HG02588 (cell line): ENCODE measurements at regions not wholly inside any gene's neighbourhood (a gene's known extent, or its start where the extent isn't known, plus 50 kb on each side); places are given as distances from the start of the nearest gene placed in this dataset.
"Not testable (repeated sequence)": the region's sequence is repeated elsewhere in the genome, so short reads cannot be mapped to it uniquely, and the experiment has no call there.

Source experiments
- ATAC-seq: cut with Tn5 transposase; IDR thresholded peaks from one replicate; pipeline ENCODE4 v1.9.1; 2021; ENCODE audit warnings: mild to moderate bottlenecking, moderate library complexity; ENCODE audit not compliant: unreplicated experiment

- no peak for ATAC-seq
Observed at GRCh38 chr20:26134606-26135005, 438.0 kb upstream of the ZNF337 start.

GRCh38 chr20:26133794-26134193, 437.1 kb upstream of the ZNF337 start:
- ATAC-seq = not testable (repeated sequence)

GRCh38 chr20:26120920-26121319, 424.3 kb upstream of the ZNF337 start:
- ATAC-seq = not testable (repeated sequence)

DNA sequence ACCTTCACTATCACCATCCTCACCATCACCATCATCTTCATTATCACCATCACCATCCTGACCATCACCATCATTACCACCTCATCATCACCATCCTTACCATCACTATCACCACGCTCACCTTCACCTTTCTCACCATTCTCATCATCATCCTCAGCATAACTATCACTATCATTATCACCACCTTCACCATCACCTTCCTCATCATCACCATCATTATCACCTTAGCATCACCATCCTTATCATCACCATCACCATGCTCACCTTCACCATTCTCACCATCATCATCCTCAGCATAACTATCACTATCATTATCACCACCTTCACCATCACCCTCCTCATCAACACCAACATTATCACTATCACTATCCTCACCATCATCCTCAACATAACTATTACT, 397.8 kb upstream of the ZNF337 start:
- not testable (repeated sequence) for ATAC-seq

- ATAC-seq = not testable (repeated sequence)
Observed at GRCh38 chr20:26091921-26092320, 395.3 kb upstream of the ZNF337 start.

DNA sequence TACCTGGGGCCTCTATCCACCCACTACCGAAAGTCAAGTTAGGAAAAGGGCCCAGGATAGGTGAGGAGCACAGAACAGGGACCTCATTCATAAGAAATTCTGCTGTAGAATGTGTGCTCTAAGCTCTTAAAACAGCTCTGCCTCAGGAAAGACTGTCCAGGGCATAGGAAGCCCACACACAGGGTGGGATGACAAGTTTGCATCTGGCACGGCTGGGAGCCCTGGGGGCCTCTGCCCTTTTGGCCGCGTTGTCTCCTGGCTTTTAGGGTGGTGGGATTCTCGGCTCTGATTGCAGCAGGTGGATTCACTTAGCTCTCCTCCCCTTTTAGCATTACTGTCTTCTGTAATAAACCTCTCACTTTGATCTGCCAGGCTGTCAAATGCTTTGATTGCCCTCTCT, 389.5 kb upstream of the ZNF337 start:
- ATAC-seq = not testable (repeated sequence)

GRCh38 chr20:26073972-26074371, 377.3 kb upstream of the ZNF337 start:
- ATAC-seq = not testable (repeated sequence)

- not testable (repeated sequence) for ATAC-seq
Observed at GRCh38 chr20:26059324-26059723, 362.7 kb upstream of the ZNF337 start.

- not testable (repeated sequence) for ATAC-seq
Observed at GRCh38 chr20:26058446-26058845, 361.8 kb upstream of the ZNF337 start.

- ATAC-seq = not testable (repeated sequence)
Observed at GRCh38 chr20:26057135-26057752, 360.6 kb upstream of the ZNF337 start.

DNA sequence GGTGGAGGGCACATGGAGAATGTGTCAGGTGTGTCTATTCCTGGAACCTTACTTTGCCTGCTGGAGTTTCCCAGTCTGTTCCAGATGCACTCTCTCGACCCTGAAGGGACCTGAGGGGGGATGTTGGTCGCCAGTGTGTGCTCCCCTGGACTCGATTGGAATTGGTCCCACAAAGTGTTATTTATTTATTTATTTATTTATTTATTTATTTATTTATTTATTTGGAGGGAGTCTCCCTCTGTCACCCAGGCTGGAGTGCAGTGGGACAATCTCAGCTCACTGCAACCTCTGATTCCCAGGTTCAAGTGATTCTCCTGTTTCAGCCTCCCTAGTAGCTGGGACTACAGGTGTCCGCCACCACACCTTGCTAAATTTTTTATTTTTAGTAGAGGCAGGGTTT, 329.1 kb upstream of the ZNF337 start:
- ATAC-seq = not testable (repeated sequence)

GRCh38 chr20:26010942-26011276, 314.3 kb upstream of the ZNF337 start:
- ATAC-seq = not testable (repeated sequence)

GRCh38 chr20:26010224-26010941, 313.7 kb upstream of the ZNF337 start:
- ATAC-seq = not testable (repeated sequence)

DNA sequence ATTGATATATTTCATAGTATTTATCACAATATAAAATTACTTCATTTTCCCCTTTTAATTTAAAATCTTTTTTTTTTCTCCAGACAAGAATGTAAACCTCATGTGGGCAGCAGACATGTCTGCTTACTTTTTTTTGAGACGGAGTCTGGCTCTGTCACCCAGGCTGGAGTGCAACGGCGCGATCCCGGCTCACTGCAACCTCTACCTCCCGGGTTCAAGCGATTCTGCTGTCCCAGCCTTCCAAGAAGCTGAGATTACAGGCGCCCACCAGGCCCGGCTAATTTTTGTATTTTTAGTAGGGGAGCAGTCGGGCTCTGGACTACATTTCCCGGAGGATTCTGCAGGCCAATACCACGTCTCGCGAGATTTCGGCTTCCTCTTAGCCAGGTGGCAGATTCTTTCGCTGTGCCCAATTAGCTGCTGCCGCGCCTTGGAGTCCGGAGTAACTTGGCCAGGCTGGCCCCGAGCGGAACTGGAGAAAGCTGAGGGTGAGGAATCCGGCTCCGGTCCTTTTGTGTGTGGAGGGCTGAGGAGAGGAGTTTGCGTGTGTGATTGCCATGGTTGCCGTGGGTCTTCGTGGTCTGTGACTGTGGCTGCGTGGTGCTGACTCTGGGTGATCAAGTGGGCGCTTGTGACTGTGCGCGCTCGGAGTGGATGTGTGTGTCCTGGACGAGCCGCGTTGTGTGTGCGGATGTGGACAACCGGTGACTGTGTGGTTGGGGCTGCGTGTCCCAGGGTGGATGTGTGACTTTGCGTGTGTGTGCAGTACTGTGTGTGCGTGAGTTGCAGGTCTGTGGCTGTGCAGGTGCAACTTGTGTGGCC, 313.0 kb upstream of the ZNF337 start:
- ATAC-seq = not testable (repeated sequence)

- ATAC-seq = not testable (repeated sequence)
Observed at GRCh38 chr20:26008026-26008425, 311.4 kb upstream of the ZNF337 start.

DNA sequence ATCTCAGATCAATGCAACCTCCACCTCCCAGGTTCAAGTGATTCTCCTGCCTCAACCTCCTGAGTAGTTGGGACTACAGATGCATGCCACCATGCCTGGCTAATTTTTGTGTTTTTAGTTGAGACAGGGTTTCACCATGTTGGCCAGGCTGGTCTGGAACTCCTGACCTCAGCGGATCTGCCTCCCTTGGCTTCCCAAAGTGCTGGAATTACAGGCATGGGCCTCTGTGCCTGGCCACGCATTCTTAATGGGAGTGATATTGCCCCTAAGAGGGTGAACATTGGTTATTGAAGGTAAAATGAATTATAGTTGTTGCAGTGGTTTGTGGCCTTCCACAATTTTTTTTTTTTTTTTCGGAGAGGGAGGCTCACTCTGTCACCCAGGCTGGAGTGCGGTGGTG, 309.5 kb upstream of the ZNF337 start:
- ATAC-seq = not testable (repeated sequence)

GRCh38 chr20:26003959-26004358, 307.3 kb upstream of the ZNF337 start:
- ATAC-seq = not testable (repeated sequence)

DNA sequence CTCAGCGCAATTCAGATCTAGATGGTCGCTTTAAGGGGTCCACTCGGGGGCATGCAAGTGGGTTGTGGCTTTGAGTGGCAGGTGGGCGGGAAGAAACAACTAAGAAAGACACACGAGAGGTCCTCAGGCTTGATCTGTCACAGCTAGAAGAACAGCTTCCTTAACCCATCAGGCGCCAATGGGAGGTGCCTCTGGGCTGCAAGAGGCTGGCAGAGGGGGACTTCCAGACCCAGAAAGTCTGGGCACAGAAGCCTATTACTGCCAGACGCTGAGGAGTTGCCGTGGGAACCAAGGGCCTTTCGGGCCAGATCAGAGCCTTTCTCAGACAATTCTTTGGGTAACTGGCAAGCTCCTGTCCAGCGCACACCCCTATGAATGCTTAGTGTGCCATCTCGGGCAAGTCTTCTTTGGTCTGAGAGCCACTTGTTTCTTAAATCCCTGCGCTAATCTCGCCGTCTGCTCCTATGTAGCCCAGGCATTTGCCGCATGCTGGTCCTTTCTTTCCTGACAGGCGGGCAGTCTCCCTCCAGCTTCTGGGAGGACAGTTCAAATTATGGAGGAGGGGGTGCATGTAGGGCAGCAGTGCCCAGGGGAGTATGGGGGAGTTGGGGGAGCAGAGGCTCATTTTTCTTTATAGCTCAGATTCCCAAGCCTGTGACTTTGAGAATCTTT, 300.9 kb upstream of the ZNF337 start:
- ATAC-seq = not testable (repeated sequence)

DNA sequence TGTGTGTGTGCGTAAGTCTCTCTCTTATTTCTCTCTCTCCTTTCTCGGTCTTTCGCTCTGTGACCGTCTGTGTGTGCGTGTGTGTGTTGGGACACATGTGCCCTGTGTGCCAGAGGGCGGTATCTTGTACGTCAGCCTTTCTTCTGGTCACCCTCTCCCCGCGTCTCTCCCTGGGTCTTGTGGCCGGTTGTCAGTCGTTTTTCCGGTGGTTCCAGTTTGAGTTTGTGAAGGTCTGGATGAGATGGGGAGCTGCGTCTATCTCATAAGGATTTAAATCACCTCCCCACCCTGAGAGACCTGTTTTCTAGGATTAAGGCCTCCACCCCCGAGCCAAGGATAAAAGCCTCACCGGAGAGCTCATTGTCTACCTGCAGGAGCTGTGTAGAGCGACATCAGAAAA, 295.5 kb upstream of the ZNF337 start:
- ATAC-seq = no peak

DNA sequence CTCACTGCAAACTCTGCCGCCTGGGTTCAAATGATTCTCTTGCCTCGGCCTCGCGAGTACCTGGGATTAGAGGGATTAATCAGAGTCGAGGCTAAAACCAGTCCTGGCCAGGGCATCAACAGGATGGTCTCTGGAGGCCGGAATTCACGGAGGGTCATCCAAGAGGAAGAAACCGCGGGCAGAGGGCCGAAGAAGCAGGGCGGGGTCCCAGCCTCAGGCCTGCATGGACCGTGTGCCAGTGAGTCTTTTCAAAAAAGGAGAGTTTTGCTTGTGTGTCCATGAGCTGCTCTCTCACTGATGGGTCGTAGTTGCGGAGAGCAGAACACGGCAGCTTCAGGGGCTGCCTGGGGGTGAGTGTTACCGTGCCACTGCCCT, 295.1 kb upstream of the ZNF337 start:
- ATAC-seq = no peak

DNA sequence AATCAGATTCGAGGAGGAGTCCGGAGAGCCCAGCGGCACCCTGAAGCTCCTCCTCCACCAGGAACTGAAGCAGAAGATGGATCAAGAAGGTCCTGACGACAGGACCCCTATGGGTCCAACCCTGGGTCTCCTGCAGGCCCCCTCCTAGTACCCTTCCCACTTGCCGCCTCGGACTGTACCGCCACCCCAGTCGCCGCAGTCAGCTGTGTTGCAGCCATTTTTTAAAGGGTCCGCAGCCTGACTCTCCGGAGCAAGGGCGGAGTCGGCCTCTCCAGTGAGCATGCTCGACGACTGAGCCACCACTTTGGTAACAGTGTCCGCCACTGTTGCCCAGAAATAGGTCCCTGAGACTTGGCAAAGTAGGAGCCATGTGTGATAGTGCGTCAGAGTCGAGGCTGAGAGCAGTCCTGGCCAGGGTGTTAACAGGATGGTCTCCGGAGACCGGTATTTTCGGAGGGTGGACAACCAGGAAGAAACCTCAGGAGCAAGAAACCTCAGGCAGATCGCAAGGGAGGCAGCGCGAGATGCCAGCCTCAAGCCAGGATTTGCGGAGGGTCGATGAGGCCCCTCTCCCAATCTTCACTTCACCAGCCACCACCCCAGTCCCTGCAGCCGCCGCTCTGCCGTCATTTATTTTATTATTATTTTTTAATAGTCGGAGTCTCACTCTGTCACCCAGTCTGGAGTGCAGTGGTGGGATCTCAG, 294.6 kb upstream of the ZNF337 start:
- no peak for ATAC-seq
